GM21576 (cell line): ENCODE measurements at regions not wholly inside any gene's neighbourhood (a gene's known extent, or its start where the extent isn't known, plus 50 kb on each side); places are given as distances from the start of the nearest gene placed in this dataset.
"Not testable (repeated sequence)": the region's sequence is repeated elsewhere in the genome, so short reads cannot be mapped to it uniquely, and the experiment has no call there.

Experiments
- ATAC-seq: cut with Tn5 transposase; IDR thresholded peaks from one replicate; pipeline ENCODE4 v1.9.1; 2021; ENCODE audit warnings: mild to moderate bottlenecking, moderate library complexity; ENCODE audit not compliant: unreplicated experiment

- ATAC-seq: no peak
Measured at GRCh38 chr12:89775063-89775985, 66.7 kb upstream of the ATP2B1 start.

- no peak for ATAC-seq
Measured at GRCh38 chr12:89774645-89775044, 66.0 kb upstream of the ATP2B1 start.

- ATAC-seq: no peak
Measured at GRCh38 chr12:89770391-89770790, 61.8 kb upstream of the ATP2B1 start.

- no peak for ATAC-seq
Measured at GRCh38 chr12:89769483-89769818, 60.8 kb upstream of the ATP2B1 start.

- no peak for ATAC-seq
Measured at GRCh38 chr12:89768586-89769482, 60.2 kb upstream of the ATP2B1 start.

- peak; percentile 67 for ATAC-seq
Measured at GRCh38 chr12:89765959-89766824, 57.6 kb upstream of the ATP2B1 start.

- not testable (repeated sequence) for ATAC-seq
Measured at GRCh38 chr12:89764164-89764563, 55.5 kb upstream of the ATP2B1 start.

GRCh38 chr12:89762498-89763170 is 54.0 kb upstream of the ATP2B1 start:
- ATAC-seq: peak; percentile 31

- no peak for ATAC-seq
Measured at GRCh38 chr12:89760783-89761182, 52.1 kb upstream of the ATP2B1 start.
